ENCODE measurements at regions not wholly inside any gene's neighbourhood (a gene's known extent, or its start where the extent isn't known, plus 50 kb on each side); places are given as distances from the start of the nearest gene placed in this dataset.

- dilution Hi-C loops (cut with MboI; ENCODE audit: extremely low pct_ligation_motif_present, low sequenced_read_pairs) = no loop called here
- no peak overlapping the region for H3K27ac ChIP-seq (ENCODE audit: control insufficient read depth, insufficient read depth, low read length)
- no peak overlapping the region for H3K9ac ChIP-seq (ENCODE audit: control insufficient read depth, extremely low read depth, insufficient read depth, low read length)
- peaks cover 2% of the 10 kb centered on the region for H3K27me3 ChIP-seq (ENCODE audit: control insufficient read depth, extremely low read depth, insufficient read depth, low read length)
- H3K4me1 ChIP-seq (ENCODE audit: control insufficient read depth, extremely low read depth, insufficient read depth, low read length) = no peaks in the 10 kb centered on the region
- H3K79me2 ChIP-seq (ENCODE audit: control insufficient read depth, insufficient read depth, low read length) = no peaks in the 10 kb centered on the region
- H4K20me1 ChIP-seq (ENCODE audit: control insufficient read depth, extremely low read depth, insufficient read depth, low read length) = no peaks in the 10 kb centered on the region
- DNase-seq (ENCODE audit: low read depth, low spot score) = no peak
- TF ChIP-seq EZH2 (IDR thresholded peaks at IDR 0.05; ENCODE audit: low read length) = no peak
- no peak for TF ChIP-seq CTCF (optimal IDR thresholded peaks at IDR 0.05 in 1 of 3, IDR thresholded peaks at IDR 0.05 in 1 of 3, conservative IDR thresholded peaks at IDR 0.05 in 1 of 3; ENCODE audit: extremely low read depth in 1 of 3, insufficient read depth in 2 of 3, low read length in 3 of 3)
- no peaks in the 10 kb centered on the region for H3K9me1 ChIP-seq (ENCODE audit: control insufficient read depth, extremely low read depth, insufficient read depth, low read length)
- no peak overlapping the region for H2AFZ ChIP-seq (ENCODE audit: control insufficient read depth, low read length)
- no peaks in the 10 kb centered on the region for H3K36me3 ChIP-seq (ENCODE audit: control insufficient read depth in 2 of 2, extremely low read depth in 1 of 2, insufficient read depth in 2 of 2, low read length in 2 of 2)
- H3K4me2 ChIP-seq (ENCODE audit: control insufficient read depth, extremely low read depth, insufficient read depth, low read depth, low read length) = no peak overlapping the region
- H3K9me3 ChIP-seq (ENCODE audit: control insufficient read depth, low read depth, low read length) = no peaks in the 10 kb centered on the region
- no peak for FAIRE-seq
- no peak overlapping the region for H3K4me3 ChIP-seq (ENCODE audit: control insufficient read depth in 2 of 3, extremely low read depth in 1 of 3, insufficient read depth in 2 of 3, low read depth in 1 of 3, low read length in 3 of 3)
Measured at GRCh38 chr7:3114917-3115316, 71.2 kb upstream of the CARD11 start.

GRCh38 chr7:3117081-3117480 is 73.4 kb upstream of the CARD11 start:
- DNase-seq (ENCODE audit: low read depth, low spot score) = no peak

More at GRCh38 chr7:3117081-3117480, 73.4 kb upstream of the CARD11 start:
- Histone ChIP-seq H3K27me3 (ENCODE audit: control insufficient read depth, extremely low read depth, insufficient read depth, low read length) (peaks cover 2% of the 10 kb centered on the region), H3K79me2 (ENCODE audit: control insufficient read depth, insufficient read depth, low read length) (no peaks in the 10 kb centered on the region), H3K9ac (ENCODE audit: control insufficient read depth, extremely low read depth, insufficient read depth, low read length) (no peak overlapping the region), H4K20me1 (ENCODE audit: control insufficient read depth, extremely low read depth, insufficient read depth, low read length) (no peaks in the 10 kb centered on the region), H3K9me1 (ENCODE audit: control insufficient read depth, extremely low read depth, insufficient read depth, low read length) (no peaks in the 10 kb centered on the region), H2AFZ (ENCODE audit: control insufficient read depth, low read length) (no peak overlapping the region), H3K27ac (ENCODE audit: control insufficient read depth, insufficient read depth, low read length) (no peak overlapping the region), H3K4me2 (ENCODE audit: control insufficient read depth, extremely low read depth, insufficient read depth, low read depth, low read length) (no peak overlapping the region), H3K4me1 (ENCODE audit: control insufficient read depth, extremely low read depth, insufficient read depth, low read length) (no peaks in the 10 kb centered on the region), H3K4me3 (ENCODE audit: control insufficient read depth in 2 of 3, extremely low read depth in 1 of 3, insufficient read depth in 2 of 3, low read depth in 1 of 3, low read length in 3 of 3) (no peak overlapping the region), H3K9me3 (ENCODE audit: control insufficient read depth, low read depth, low read length) (no peaks in the 10 kb centered on the region), H3K36me3 (ENCODE audit: control insufficient read depth in 2 of 2, extremely low read depth in 1 of 2, insufficient read depth in 2 of 2, low read length in 2 of 2) (no peaks in the 10 kb centered on the region)
- FAIRE-seq = no peak
- no peak for TF ChIP-seq CTCF (optimal IDR thresholded peaks at IDR 0.05 in 1 of 3, IDR thresholded peaks at IDR 0.05 in 1 of 3, conservative IDR thresholded peaks at IDR 0.05 in 1 of 3; ENCODE audit: extremely low read depth in 1 of 3, insufficient read depth in 2 of 3, low read length in 3 of 3)
- no peak for TF ChIP-seq EZH2 (IDR thresholded peaks at IDR 0.05; ENCODE audit: low read length)
- dilution Hi-C loops (cut with MboI; ENCODE audit: extremely low pct_ligation_motif_present, low sequenced_read_pairs) = no loop called here

Data from keratinocyte (primary cell).